Esophagus squamous epithelium (tissue), 5 donors: ENCODE measurements at regions not wholly inside any gene's neighbourhood (a gene's known extent, or its start where the extent isn't known, plus 50 kb on each side); places are given as distances from the start of the nearest gene placed in this dataset.

Source experiments
- DNase-seq: peaks from one replicate; lab custom pipeline; 2025; lab: John Stamatoyannopoulos, UW
- H3K27ac ChIP-seq, 4 donors: fragments of 200-600 bp; sonication (generic); one replicate each; pipeline ENCODE4 v1.5.1; 2016 to 2019; ENCODE audit warnings: mild to moderate bottlenecking in 1 of 4
- H3K27me3 ChIP-seq, 4 donors: fragments of 200-600 bp; sonication (generic); 1 replicate in 3 of 4; 2 replicates in 1 of 4; pipeline versions ENCODE4 v1.5.1 to v1.6.0; 2017 to 2021; ENCODE audit warnings: antibody characterized with exemption in 1 of 4
- H3K36me3 ChIP-seq, 3 donors: fragments of 200-600 bp; sonication (generic); one replicate each; pipeline ENCODE4 v1.5.1; 2016 to 2019
- H3K4me1 ChIP-seq, 3 donors: fragments of 200-600 bp; sonication (generic); one replicate each; pipeline ENCODE4 v1.5.1; 2017 to 2019
- H3K4me3 ChIP-seq, 4 donors: fragments of 200-600 bp; sonication (generic); 1 replicate in 3 of 4; 2 replicates in 1 of 4; pipeline ENCODE4 v1.5.1; 2016 to 2019; ENCODE audit warnings: mild to moderate bottlenecking in 2 of 4, moderate library complexity in 1 of 4
- H3K9me3 ChIP-seq, 3 donors: fragments of 200-600 bp; sonication (generic); one replicate each; pipeline ENCODE4 v1.5.1; 2016 to 2019
- CTCF ChIP-seq, 6 experiments: fragments of 450-650 bp in 4 of 6; fragments of 200-600 bp in 2 of 6; sonication (generic) in 2 of 6; IDR thresholded peaks; one replicate each; pipeline ENCODE4 v1.5.1; 2016 to 2019; ENCODE audit warnings: antibody characterized with exemption in 6 of 6, mild to moderate bottlenecking in 4 of 6, moderate library complexity in 4 of 6
- POLR2A ChIP-seq, 4 donors: fragments of 450-650 bp; IDR thresholded peaks; one replicate each; pipeline ENCODE4 v1.6.1; 2017; ENCODE audit warnings: antibody characterized with exemption in 4 of 4, mild to moderate bottlenecking in 4 of 4, moderate library complexity in 3 of 4
- WGBS, 2 donors: methylation state at CpG; one replicate each; pipeline ENCODE4 v1.1.5; 2018; 5-methylcytosine and 5-hydroxymethylcytosine counted together
- intact Hi-C: fragments of 100-400 bp; cut with DNase I; formaldehyde crosslinking; loops from one replicate; pipeline ENCODE4 v1.15.0; 2022
- donor health status: DM: yes; HTN: yes; CAD: no.

DNA sequence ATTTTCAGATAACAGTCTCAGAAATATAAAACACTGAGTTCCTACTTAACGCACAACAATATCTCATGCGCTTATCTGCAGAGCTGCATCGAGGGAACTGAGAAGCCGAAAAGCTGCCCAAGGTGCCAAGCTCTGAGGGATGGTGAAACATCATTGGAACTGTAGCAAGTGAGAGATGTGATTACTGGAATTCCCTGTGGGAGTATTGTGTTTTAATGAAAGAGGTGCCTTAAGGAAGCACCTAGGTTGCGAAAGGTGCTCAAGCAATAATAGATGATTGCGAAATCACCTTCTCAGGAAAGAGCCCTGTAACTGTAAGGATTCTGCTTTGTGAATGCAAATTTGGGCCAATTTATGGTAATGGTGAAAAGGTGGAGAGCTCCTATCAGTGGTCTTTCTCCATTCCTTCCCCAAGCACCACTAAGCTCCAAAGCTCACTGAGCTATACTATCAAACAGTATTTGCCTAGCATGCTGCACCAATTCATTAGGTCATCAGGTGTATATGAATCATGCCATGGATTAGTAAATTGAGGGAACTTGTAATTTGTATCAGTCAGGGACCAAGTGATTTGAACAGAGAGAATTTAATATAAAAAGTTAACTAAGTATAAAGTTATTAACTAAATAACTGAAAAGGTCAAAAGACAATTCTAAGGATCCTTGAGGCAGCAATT lies 59.0 kb upstream of the ATP8A1 start:
- H3K9me3 ChIP-seq = no peaks in the 10 kb centered on the region
- TF ChIP-seq POLR2A (IDR thresholded peaks at IDR 0.05) = no peak
- no peak for TF ChIP-seq CTCF (IDR thresholded peaks at IDR 0.05)
- H3K27ac ChIP-seq = no peak overlapping the region
- intact Hi-C loops = no loop called here
- H3K36me3 ChIP-seq = no peaks in the 10 kb centered on the region
- 50 to 79% methylated on average over 6 of the region's 6 CpGs for WGBS, 2 donors
- H3K4me3 ChIP-seq = no peak overlapping the region
- H3K4me1 ChIP-seq = no peaks in the 10 kb centered on the region
- DNase-seq = no peak
- peaks cover 0 to 14% (median 0%) of the 10 kb centered on the region in 4 donors for H3K27me3 ChIP-seq

DNA sequence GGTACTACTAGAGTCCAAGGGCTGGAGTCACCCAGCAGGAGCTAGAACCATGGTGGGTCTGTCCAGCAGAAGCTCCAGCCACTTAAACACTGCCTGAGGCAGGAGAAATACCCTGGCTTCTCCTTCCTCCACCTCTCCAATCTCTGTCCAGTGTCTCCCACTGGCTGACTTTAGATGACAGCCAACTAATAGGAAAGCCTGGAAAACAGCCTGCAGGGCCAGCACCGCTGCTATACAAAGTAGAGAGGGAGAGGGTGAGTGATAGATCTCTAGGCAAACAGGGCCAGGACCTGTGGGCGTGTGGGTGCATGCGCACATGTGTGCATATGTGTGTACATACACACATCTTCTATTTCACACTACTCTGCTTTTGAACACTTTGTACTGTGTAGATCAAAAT lies 56.5 kb upstream of the ATP8A1 start:
- Histone ChIP-seq H3K27ac (no peak overlapping the region), H3K9me3 (no peaks in the 10 kb centered on the region), H3K4me1 (peaks cover 0 to 10% (median 0%) of the 10 kb centered on the region in 3 donors), H3K36me3 (no peaks in the 10 kb centered on the region), H3K4me3 (no peak overlapping the region), H3K27me3 (peaks cover 0 to 19% (median 0%) of the 10 kb centered on the region in 4 donors)
- DNase-seq = no peak
- TF ChIP-seq CTCF (IDR thresholded peaks at IDR 0.05) (no peak), POLR2A (IDR thresholded peaks at IDR 0.05) (no peak)
- intact Hi-C loops = no loop called here
- WGBS, 2 donors = 47 to 64% methylated on average over 3 of the region's 3 CpGs

DNA sequence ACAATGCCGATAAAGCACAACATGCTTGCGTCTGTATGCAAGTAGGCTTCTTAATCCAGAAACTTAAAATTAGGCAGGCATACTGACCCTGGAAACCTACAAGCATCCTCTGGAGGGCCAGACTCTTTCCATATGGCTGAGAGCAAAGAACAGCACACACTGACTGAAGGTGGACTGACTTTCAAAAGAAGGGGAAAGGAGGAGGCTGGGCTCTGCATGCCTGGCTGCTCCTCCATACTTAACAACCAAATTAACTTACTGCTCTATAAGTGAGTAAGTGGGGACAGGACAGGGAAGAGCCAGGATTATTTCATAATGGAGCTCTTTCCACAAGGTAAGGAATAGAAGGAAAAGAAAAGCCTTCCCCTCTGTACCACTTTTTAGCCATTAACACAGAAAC lies 55.9 kb upstream of the ATP8A1 start:
- Histone ChIP-seq H3K4me1 (peaks cover 0 to 10% (median 0%) of the 10 kb centered on the region in 3 donors), H3K4me3 (no peak overlapping the region), H3K36me3 (no peaks in the 10 kb centered on the region), H3K27me3 (peaks cover 0 to 19% (median 0%) of the 10 kb centered on the region in 4 donors), H3K27ac (no peak overlapping the region), H3K9me3 (no peaks in the 10 kb centered on the region)
- 49 to 52% methylated on average over 2 of the region's 2 CpGs for WGBS, 2 donors
- no peak for TF ChIP-seq POLR2A (IDR thresholded peaks at IDR 0.05)
- no peak for TF ChIP-seq CTCF (IDR thresholded peaks at IDR 0.05)
- DNase-seq = no peak
- intact Hi-C loops = no loop called here

GRCh38 chr4:42711496-42711895 lies 54.6 kb upstream of the ATP8A1 start:
- intact Hi-C loops = no loop called here
- no peaks in the 10 kb centered on the region for H3K36me3 ChIP-seq
- H3K27me3 ChIP-seq = peaks cover 0 to 19% (median 0%) of the 10 kb centered on the region in 4 donors
- DNase-seq = no peak
- H3K9me3 ChIP-seq = no peaks in the 10 kb centered on the region
- H3K4me1 ChIP-seq = peaks cover 0 to 10% (median 0%) of the 10 kb centered on the region in 3 donors
- H3K4me3 ChIP-seq = no peak overlapping the region
- H3K27ac ChIP-seq = no peak overlapping the region
- TF ChIP-seq POLR2A (IDR thresholded peaks at IDR 0.05) (no peak), CTCF (IDR thresholded peaks at IDR 0.05) (no peak)

- no peak for DNase-seq
- Histone ChIP-seq H3K27me3 (peaks cover 0 to 19% (median 0%) of the 10 kb centered on the region in 4 donors), H3K9me3 (no peaks in the 10 kb centered on the region), H3K4me3 (no peak overlapping the region), H3K4me1 (peaks cover 0 to 10% (median 0%) of the 10 kb centered on the region in 3 donors), H3K27ac (no peak overlapping the region), H3K36me3 (no peaks in the 10 kb centered on the region)
- TF ChIP-seq POLR2A (IDR thresholded peaks at IDR 0.05) (no peak), CTCF (IDR thresholded peaks at IDR 0.05) (no peak)
- intact Hi-C loops = no loop called here
Measured at GRCh38 chr4:42710761-42711160, 53.9 kb upstream of the ATP8A1 start.
